ENCODE measurements at regions not wholly inside any gene's neighbourhood (a gene's known extent, or its start where the extent isn't known, plus 50 kb on each side); places are given as distances from the start of the nearest gene placed in this dataset.

DNA sequence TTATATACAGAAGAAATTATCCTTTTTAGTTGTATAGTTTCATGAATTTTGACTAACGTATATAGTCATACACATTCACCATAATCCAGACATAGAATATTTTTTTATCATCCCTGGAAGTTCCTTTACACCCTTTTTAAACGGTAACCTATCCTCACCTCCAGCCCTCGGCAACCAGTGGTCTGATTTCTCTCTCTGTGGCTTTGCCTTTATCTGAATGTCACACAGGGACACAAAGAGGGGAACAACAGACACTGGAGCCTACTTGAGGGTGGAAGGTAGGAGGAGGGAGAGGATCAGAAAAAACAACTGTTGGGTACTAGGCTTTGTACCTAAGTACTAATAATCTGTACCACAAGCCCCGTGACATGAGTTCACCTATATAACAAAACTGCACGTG is 191.9 kb downstream of the MC4R start:
- no peak for TF ChIP-seq EZH2 (IDR thresholded peaks at IDR 0.05; ENCODE audit: borderline replicate concordance, low read depth, low read length, severe bottlenecking)
- TF ChIP-seq, protein P1, sequence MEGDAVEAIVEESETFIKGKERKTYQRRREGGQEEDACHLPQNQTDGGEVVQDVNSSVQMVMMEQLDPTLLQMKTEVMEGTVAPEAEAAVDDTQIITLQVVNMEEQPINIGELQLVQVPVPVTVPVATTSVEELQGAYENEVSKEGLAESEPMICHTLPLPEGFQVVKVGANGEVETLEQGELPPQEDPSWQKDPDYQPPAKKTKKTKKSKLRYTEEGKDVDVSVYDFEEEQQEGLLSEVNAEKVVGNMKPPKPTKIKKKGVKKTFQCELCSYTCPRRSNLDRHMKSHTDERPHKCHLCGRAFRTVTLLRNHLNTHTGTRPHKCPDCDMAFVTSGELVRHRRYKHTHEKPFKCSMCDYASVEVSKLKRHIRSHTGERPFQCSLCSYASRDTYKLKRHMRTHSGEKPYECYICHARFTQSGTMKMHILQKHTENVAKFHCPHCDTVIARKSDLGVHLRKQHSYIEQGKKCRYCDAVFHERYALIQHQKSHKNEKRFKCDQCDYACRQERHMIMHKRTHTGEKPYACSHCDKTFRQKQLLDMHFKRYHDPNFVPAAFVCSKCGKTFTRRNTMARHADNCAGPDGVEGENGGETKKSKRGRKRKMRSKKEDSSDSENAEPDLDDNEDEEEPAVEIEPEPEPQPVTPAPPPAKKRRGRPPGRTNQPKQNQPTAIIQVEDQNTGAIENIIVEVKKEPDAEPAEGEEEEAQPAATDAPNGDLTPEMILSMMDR (IDR thresholded peaks at IDR 0.05; ENCODE audit: borderline replicate concordance, extremely low read depth, low read length, poor library complexity, severe bottlenecking), result no peak

Measured in DND-41 (cell line).